ENCODE measurements at regions not wholly inside any gene's neighbourhood (a gene's known extent, or its start where the extent isn't known, plus 50 kb on each side); places are given as distances from the start of the nearest gene placed in this dataset.
"Not testable (repeated sequence)": the region's sequence is repeated elsewhere in the genome, so short reads cannot be mapped to it uniquely, and the experiment has no call there.

DNA sequence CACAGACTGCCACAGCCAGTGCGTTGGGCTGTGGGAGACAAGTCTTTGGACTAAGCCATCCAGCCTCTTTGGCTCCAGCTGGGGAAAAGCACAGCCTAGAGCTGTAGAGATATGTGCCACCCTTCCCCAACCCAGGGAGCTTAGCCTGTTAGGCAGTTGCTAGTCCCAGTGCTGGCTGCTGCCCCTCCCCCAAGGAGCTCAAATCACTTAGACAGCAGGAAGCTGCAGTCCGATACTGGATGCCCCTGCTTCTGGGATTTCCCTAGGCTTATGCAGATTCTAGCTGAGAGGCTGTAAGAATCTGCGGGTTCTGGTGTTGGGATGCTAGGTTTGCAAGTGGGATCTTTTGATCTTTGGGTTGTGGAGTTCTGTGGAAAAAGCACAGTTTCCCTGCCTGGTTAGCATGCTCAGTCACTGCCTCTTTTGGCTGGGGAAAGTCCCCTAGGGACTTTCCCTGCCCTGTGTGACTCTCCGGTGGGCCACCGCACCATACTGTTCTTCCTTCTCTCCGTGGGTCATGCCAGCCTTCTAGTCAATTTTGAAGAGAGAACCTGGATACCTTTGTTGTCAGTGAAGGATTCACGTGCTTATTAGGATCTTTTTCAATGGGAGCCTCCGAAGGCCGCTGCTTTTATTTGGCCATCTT is 792.0 kb downstream of the KCNA4 start:
- Histone ChIP-seq H3K9ac (ENCODE audit: low read depth in 1 of 3, low read length in 3 of 3) (no peak overlapping the region), H3K27ac (ENCODE audit: low read depth, low read length) (no peak overlapping the region), H3K9me3 (ENCODE audit: control insufficient read depth in 3 of 3, low read length in 3 of 3) (peaks cover 0 to 2% (median 0%) of the 10 kb centered on the region in 3 donors), H3K36me3 (ENCODE audit: control insufficient read depth in 3 of 3, insufficient read depth in 3 of 3, low read length in 3 of 3) (no peaks in the 10 kb centered on the region), H3K4me1 (ENCODE audit: control insufficient read depth in 3 of 3, insufficient read depth in 3 of 3, low read length in 3 of 3) (no peaks in the 10 kb centered on the region), H3K27me3 (ENCODE audit: control insufficient read depth in 3 of 3, insufficient read depth in 3 of 3, low read length in 3 of 3) (no peaks in the 10 kb centered on the region), H3K4me3 (ENCODE audit: low read length in 3 of 3) (no peak overlapping the region)

DNA sequence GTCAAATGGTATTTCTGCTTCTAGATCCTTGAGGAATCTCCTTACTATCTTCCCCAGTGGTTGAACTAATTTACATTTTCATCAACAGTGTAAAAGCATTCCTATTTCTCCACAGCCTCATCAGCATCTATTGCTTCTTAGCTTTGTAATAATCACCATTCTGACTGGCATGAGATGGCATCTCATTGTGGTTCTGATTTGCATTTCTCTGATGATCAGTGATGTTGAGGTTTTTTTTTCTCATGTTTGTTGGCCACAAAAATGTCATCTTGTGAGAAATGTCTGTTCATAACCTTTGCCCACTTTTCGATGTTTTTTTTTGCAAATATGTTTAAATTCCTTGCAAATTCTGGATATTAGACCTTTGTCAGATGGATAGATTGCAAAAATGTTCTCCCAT is 797.3 kb downstream of the KCNA4 start:
- not testable (repeated sequence) for H3K9ac ChIP-seq (ENCODE audit: low read depth in 1 of 3, low read length in 3 of 3); H3K9me3 ChIP-seq (ENCODE audit: control insufficient read depth in 3 of 3, low read length in 3 of 3); H3K4me3 ChIP-seq (ENCODE audit: low read length in 3 of 3); H3K36me3 ChIP-seq (ENCODE audit: control insufficient read depth in 3 of 3, insufficient read depth in 3 of 3, low read length in 3 of 3); H3K27me3 ChIP-seq (ENCODE audit: control insufficient read depth in 3 of 3, insufficient read depth in 3 of 3, low read length in 3 of 3); H3K4me1 ChIP-seq (ENCODE audit: control insufficient read depth in 3 of 3, insufficient read depth in 3 of 3, low read length in 3 of 3); H3K27ac ChIP-seq (ENCODE audit: low read depth, low read length)

DNA sequence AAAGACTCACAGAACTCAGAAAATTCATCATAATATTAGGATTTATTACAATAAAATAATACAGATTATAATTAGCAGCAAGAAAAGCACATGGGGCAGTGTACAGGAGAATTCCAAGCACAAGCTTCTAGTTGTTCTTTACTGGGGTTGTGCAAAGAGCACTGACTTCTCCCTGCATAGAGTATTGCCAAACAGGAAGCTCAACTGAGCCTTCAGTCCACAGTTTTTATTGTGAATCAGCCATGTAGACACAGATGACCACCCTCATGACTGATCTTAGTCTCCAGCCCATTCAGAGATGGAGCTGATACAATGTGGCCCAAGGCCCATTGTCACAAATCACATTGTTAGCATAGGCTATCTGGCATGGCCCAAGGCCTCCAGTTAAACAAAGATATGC is 798.9 kb downstream of the KCNA4 start:
- H3K27me3 ChIP-seq (ENCODE audit: control insufficient read depth in 3 of 3, insufficient read depth in 3 of 3, low read length in 3 of 3), result no peaks in the 10 kb centered on the region
- no peak overlapping the region for H3K9ac ChIP-seq (ENCODE audit: low read depth in 1 of 3, low read length in 3 of 3)

DNA sequence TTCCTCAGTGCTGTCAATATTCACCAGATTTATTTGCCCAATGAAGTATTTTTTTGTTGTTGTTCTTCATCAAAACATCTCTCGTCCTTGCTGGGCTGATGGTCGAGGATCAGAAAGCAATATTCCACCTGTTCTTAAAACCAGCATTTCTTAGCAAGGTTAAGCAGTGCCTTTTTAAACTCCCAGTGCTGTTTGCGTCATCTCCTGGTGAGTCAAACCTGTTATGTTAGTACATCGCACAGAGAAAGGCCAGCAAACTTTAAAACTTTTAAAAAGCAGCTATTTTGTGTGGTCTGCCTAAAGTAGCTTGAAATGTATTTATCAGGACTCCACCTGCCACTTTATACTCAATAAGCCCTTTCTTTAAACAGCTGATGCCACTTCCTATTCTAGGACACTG is 802.0 kb downstream of the KCNA4 start:
- no peaks in the 10 kb centered on the region for H3K4me1 ChIP-seq (ENCODE audit: control insufficient read depth in 3 of 3, insufficient read depth in 3 of 3, low read length in 3 of 3)
- no peaks in the 10 kb centered on the region for H3K27me3 ChIP-seq (ENCODE audit: control insufficient read depth in 3 of 3, insufficient read depth in 3 of 3, low read length in 3 of 3)
- H3K36me3 ChIP-seq (ENCODE audit: control insufficient read depth in 3 of 3, insufficient read depth in 3 of 3, low read length in 3 of 3), result no peaks in the 10 kb centered on the region
- no peak overlapping the region for H3K4me3 ChIP-seq (ENCODE audit: low read length in 3 of 3)
- no peak overlapping the region for H3K9ac ChIP-seq (ENCODE audit: low read depth in 1 of 3, low read length in 3 of 3)
- H3K27ac ChIP-seq (ENCODE audit: low read depth, low read length), result no peak overlapping the region
- H3K9me3 ChIP-seq (ENCODE audit: control insufficient read depth in 3 of 3, low read length in 3 of 3), result peaks cover 0 to 3% (median 0%) of the 10 kb centered on the region in 3 donors

More for the DNA sequence above, 798.9 kb downstream of the KCNA4 start:
- Histone ChIP-seq H3K9me3 (ENCODE audit: control insufficient read depth in 3 of 3, low read length in 3 of 3) (peaks cover 0 to 3% (median 0%) of the 10 kb centered on the region in 3 donors), H3K4me3 (ENCODE audit: low read length in 3 of 3) (no peak overlapping the region), H3K27ac (ENCODE audit: low read depth, low read length) (no peak overlapping the region), H3K4me1 (ENCODE audit: control insufficient read depth in 3 of 3, insufficient read depth in 3 of 3, low read length in 3 of 3) (no peaks in the 10 kb centered on the region), H3K36me3 (ENCODE audit: control insufficient read depth in 3 of 3, insufficient read depth in 3 of 3, low read length in 3 of 3) (no peaks in the 10 kb centered on the region)

DNA sequence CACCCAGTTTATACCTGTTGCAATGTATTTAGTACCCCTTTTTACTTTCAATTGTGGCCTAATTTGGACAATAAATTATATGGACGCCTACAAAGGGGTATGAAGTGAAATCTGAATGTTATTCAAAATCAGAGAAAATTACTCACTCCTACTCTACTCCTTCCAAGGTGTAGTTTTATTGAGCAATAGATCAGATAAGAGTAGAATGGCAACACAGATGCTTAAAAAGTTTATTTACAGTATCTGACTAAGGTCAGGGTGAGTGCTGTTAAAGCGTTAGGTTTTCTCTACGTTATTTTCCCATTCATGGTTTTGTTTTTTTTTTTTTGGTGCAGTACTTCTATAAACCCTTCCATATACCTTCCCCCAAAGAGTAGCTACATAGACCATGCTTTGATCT is 805.6 kb downstream of the KCNA4 start:
- H3K4me3 ChIP-seq (ENCODE audit: low read length in 3 of 3), result no peak overlapping the region
- H3K36me3 ChIP-seq (ENCODE audit: control insufficient read depth in 3 of 3, insufficient read depth in 3 of 3, low read length in 3 of 3), result no peaks in the 10 kb centered on the region
- no peaks in the 10 kb centered on the region for H3K4me1 ChIP-seq (ENCODE audit: control insufficient read depth in 3 of 3, insufficient read depth in 3 of 3, low read length in 3 of 3)
- no peaks in the 10 kb centered on the region for H3K27me3 ChIP-seq (ENCODE audit: control insufficient read depth in 3 of 3, insufficient read depth in 3 of 3, low read length in 3 of 3)
- no peak overlapping the region for H3K27ac ChIP-seq (ENCODE audit: low read depth, low read length)
- no peak overlapping the region for H3K9ac ChIP-seq (ENCODE audit: low read depth in 1 of 3, low read length in 3 of 3)
- H3K9me3 ChIP-seq (ENCODE audit: control insufficient read depth in 3 of 3, low read length in 3 of 3), result no peaks in the 10 kb centered on the region

DNA sequence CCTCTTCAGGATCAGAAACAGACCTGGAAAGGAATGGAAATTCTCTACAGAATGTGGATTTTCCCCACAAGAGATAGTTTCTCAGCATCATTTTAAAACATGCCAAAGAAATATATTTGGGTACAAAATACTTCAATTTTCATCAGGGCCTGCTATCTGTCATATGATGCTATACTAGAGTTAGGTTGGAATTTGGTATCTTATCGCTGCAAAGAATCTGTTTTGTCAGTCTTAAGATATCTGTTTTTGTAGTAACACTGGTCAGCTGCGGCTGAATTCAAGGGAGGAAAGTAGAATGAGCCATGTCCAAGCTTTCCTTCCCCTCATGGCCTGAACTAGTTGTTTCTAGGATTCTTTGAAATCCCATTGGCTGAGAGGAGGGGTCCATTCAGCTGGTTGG is 806.4 kb downstream of the KCNA4 start:
- no peak overlapping the region for H3K9ac ChIP-seq (ENCODE audit: low read depth in 1 of 3, low read length in 3 of 3)
- H3K27ac ChIP-seq (ENCODE audit: low read depth, low read length), result no peak overlapping the region
- H3K4me1 ChIP-seq (ENCODE audit: control insufficient read depth in 3 of 3, insufficient read depth in 3 of 3, low read length in 3 of 3), result no peaks in the 10 kb centered on the region
- H3K4me3 ChIP-seq (ENCODE audit: low read length in 3 of 3), result no peak overlapping the region
- no peaks in the 10 kb centered on the region for H3K9me3 ChIP-seq (ENCODE audit: control insufficient read depth in 3 of 3, low read length in 3 of 3)
- no peaks in the 10 kb centered on the region for H3K27me3 ChIP-seq (ENCODE audit: control insufficient read depth in 3 of 3, insufficient read depth in 3 of 3, low read length in 3 of 3)
- H3K36me3 ChIP-seq (ENCODE audit: control insufficient read depth in 3 of 3, insufficient read depth in 3 of 3, low read length in 3 of 3), result no peaks in the 10 kb centered on the region

DNA sequence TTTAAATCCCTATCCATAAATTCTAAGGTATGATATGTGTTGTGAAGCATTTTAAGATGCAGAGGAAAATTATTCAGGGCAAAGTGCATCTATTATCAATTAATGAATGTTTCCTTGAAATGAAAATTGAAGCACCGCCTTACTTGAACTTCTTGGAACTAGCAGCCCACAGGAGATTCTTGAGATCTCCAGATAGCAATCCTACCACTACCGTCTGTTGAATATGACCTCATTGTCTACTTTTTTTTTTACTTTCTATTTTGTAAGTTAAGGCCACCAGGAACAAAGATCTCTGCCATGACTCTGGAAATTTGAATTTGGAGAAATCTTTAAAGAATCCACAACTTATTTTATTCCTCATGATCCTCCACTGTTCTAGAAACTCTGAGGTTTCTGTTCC is 808.7 kb downstream of the KCNA4 start:
- no peak overlapping the region for H3K9ac ChIP-seq (ENCODE audit: low read depth in 1 of 3, low read length in 3 of 3)
- H3K36me3 ChIP-seq (ENCODE audit: control insufficient read depth in 3 of 3, insufficient read depth in 3 of 3, low read length in 3 of 3), result no peaks in the 10 kb centered on the region
- H3K27ac ChIP-seq (ENCODE audit: low read depth, low read length), result no peak overlapping the region
- no peaks in the 10 kb centered on the region for H3K4me1 ChIP-seq (ENCODE audit: control insufficient read depth in 3 of 3, insufficient read depth in 3 of 3, low read length in 3 of 3)
- no peaks in the 10 kb centered on the region for H3K27me3 ChIP-seq (ENCODE audit: control insufficient read depth in 3 of 3, insufficient read depth in 3 of 3, low read length in 3 of 3)
- H3K4me3 ChIP-seq (ENCODE audit: low read length in 3 of 3), result no peak overlapping the region
- no peaks in the 10 kb centered on the region for H3K9me3 ChIP-seq (ENCODE audit: control insufficient read depth in 3 of 3, low read length in 3 of 3)

DNA sequence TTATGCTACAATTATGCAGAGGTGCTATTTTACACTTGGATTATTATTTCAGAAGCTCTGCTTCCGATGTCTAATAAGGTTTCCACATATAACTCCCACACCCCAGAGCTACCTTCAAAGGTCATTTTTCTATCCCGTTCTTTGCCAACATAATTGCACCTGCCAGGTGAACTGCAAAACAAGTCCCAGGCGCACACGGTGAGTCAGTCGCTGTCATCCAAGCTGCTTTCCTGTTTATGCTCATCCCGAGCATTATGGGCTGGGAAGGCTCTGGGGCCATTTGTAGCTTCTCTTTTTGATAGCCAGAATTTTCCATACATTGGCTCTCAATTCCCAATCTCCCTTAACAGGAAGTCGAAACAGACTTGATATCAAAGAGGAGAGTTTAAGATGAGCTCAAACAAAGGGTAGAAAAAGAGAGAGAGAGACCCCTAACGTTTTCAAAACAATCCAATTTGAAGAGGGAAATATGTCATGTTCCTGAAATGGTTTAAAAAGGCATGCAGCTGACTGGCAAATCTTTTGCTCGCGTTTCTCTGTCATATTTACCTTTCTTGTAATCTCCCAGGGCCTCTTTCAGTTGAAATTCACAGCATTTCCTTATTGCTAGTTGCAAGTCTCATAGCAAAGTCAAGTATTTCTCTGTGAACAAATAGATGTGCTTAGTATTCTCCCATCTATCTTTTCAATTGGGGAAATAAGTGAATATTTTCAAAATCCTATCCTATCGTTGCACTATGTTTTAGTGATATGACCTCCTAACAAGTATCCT is 815.9 kb downstream of the KCNA4 start:
- Histone ChIP-seq H3K9ac (ENCODE audit: low read depth in 1 of 3, low read length in 3 of 3) (no peak overlapping the region), H3K4me3 (ENCODE audit: low read length in 3 of 3) (no peak overlapping the region), H3K36me3 (ENCODE audit: control insufficient read depth in 3 of 3, insufficient read depth in 3 of 3, low read length in 3 of 3) (no peaks in the 10 kb centered on the region), H3K4me1 (ENCODE audit: control insufficient read depth in 3 of 3, insufficient read depth in 3 of 3, low read length in 3 of 3) (no peaks in the 10 kb centered on the region), H3K27me3 (ENCODE audit: control insufficient read depth in 3 of 3, insufficient read depth in 3 of 3, low read length in 3 of 3) (no peaks in the 10 kb centered on the region), H3K27ac (ENCODE audit: low read depth, low read length) (no peak overlapping the region), H3K9me3 (ENCODE audit: control insufficient read depth in 3 of 3, low read length in 3 of 3) (no peaks in the 10 kb centered on the region)

DNA sequence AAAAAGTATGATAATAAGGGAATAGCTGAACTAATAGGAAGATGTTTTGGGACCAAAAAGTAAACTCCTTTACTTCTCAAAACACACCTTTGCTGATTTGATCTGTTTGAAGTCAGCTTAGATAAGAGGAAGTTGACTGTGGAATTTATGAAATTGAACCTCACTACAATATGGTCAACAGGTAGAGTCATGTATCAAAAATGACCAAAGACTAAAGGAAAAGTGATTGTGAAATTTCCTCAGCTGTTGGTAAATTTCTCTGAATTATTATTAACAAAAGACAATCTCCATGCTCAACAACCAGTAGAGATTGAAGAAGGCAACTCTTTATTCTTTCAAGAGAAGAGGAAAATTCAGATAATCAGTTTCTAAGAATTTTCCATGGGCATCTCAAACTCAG is 826.5 kb downstream of the KCNA4 start:
- no peaks in the 10 kb centered on the region for H3K9me3 ChIP-seq (ENCODE audit: control insufficient read depth in 3 of 3, low read length in 3 of 3)
- no peak overlapping the region for H3K4me3 ChIP-seq (ENCODE audit: low read length in 3 of 3)

DNA sequence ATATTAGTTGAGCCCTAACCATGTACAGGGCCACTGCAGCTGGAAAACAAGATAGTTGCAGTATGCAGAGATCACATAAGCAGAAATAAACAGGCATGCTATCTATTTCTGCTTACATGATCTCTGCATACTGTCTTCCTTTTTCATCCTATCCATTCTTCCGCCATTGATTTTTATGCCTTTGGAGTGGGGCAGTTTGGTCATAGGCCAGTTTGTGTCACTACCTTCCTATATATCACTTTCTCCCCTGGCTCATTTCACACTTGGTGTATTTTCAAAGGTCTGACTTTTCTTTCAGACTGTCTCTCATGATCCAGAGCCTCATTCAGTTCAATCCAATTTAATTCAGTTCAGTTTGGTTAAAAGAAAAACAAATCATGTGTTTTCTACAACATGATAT is 829.6 kb downstream of the KCNA4 start:
- H3K36me3 ChIP-seq (ENCODE audit: control insufficient read depth in 3 of 3, insufficient read depth in 3 of 3, low read length in 3 of 3), result no peaks in the 10 kb centered on the region
- no peaks in the 10 kb centered on the region for H3K27me3 ChIP-seq (ENCODE audit: control insufficient read depth in 3 of 3, insufficient read depth in 3 of 3, low read length in 3 of 3)
- no peaks in the 10 kb centered on the region for H3K4me1 ChIP-seq (ENCODE audit: control insufficient read depth in 3 of 3, insufficient read depth in 3 of 3, low read length in 3 of 3)
- no peak overlapping the region for H3K27ac ChIP-seq (ENCODE audit: low read depth, low read length)
- H3K9me3 ChIP-seq (ENCODE audit: control insufficient read depth in 3 of 3, low read length in 3 of 3), result no peaks in the 10 kb centered on the region
- H3K9ac ChIP-seq (ENCODE audit: low read depth in 1 of 3, low read length in 3 of 3), result no peak overlapping the region
- no peak overlapping the region for H3K4me3 ChIP-seq (ENCODE audit: low read length in 3 of 3)

More for the DNA sequence above, 826.5 kb downstream of the KCNA4 start:
- Histone ChIP-seq H3K9ac (ENCODE audit: low read depth in 1 of 3, low read length in 3 of 3) (no peak overlapping the region), H3K27me3 (ENCODE audit: control insufficient read depth in 3 of 3, insufficient read depth in 3 of 3, low read length in 3 of 3) (no peaks in the 10 kb centered on the region), H3K4me1 (ENCODE audit: control insufficient read depth in 3 of 3, insufficient read depth in 3 of 3, low read length in 3 of 3) (no peaks in the 10 kb centered on the region), H3K36me3 (ENCODE audit: control insufficient read depth in 3 of 3, insufficient read depth in 3 of 3, low read length in 3 of 3) (no peaks in the 10 kb centered on the region), H3K27ac (ENCODE audit: low read depth, low read length) (no peak overlapping the region)
